CD4-positive, alpha-beta memory T cell (primary cell): ENCODE measurements at regions not wholly inside any gene's neighbourhood (a gene's known extent, or its start where the extent isn't known, plus 50 kb on each side); places are given as distances from the start of the nearest gene placed in this dataset.
"Not testable (repeated sequence)": the region's sequence is repeated elsewhere in the genome, so short reads cannot be mapped to it uniquely, and the experiment has no call there.

Experiments
- CTCF ChIA-PET: fragments of 350-600 bp; sonication (Branson Sonifier 250); formaldehyde crosslinking; loops from one replicate; lab custom pipeline; 2021; ENCODE audit warnings: inconsistent platforms; ENCODE audit not compliant: partially characterized antibody; lab: Charles Lee
- POLR2A ChIA-PET: fragments of 350-600 bp; sonication (Branson Sonifier 250); formaldehyde crosslinking; loops from one replicate; lab custom pipeline; 2021; ENCODE audit not compliant: partially characterized antibody; lab: Charles Lee
- DNase-seq, 5 donors: peaks; one replicate each; pipeline versions ENCODE4 v3.0.0 to v3.0.0-alpha.2; 2020 to 2022; ENCODE audit warnings: mixed read lengths in 1 of 5
- H3K27ac ChIP-seq: one replicate; pipeline ENCODE4 v1.7.0; 2013; ENCODE audit warnings: low read depth, low read length
- H3K27me3 ChIP-seq: 2 replicates; pipeline ENCODE4 v1.7.0; 2013; ENCODE audit warnings: mild to moderate bottlenecking, low read length, moderate library complexity; ENCODE audit not compliant: insufficient read depth
- H3K36me3 ChIP-seq: 2 replicates; pipeline ENCODE4 v1.7.0; 2013; ENCODE audit warnings: mild to moderate bottlenecking, low read length, moderate library complexity; ENCODE audit not compliant: insufficient read depth
- H3K4me1 ChIP-seq: 2 replicates; pipeline ENCODE4 v1.7.0; 2013; ENCODE audit warnings: mild to moderate bottlenecking, low read length, moderate library complexity; ENCODE audit not compliant: insufficient read depth
- H3K4me3 ChIP-seq, 2 donors: one replicate each; pipeline ENCODE4 v1.7.0; 2013; ENCODE audit warnings: low read length in 2 of 2, mild to moderate bottlenecking in 1 of 2
- H3K9me3 ChIP-seq, 2 donors: one replicate each; pipeline ENCODE4 v1.7.0; 2013; ENCODE audit warnings: low read length in 2 of 2, control low read depth in 1 of 2; ENCODE audit not compliant: control insufficient read depth in 1 of 2
- H3K27ac Mint-ChIP-seq, 7 donors: one replicate each; pipeline ENCODE4 v1.8.0; 2020 to 2021; ENCODE audit warnings: mixed read lengths in 7 of 7, mild to moderate bottlenecking in 6 of 7, inconsistent platforms in 3 of 7, moderate library complexity in 3 of 7
- H3K27me3 Mint-ChIP-seq, 2 donors: one replicate each; pipeline ENCODE4 v1.8.0; 2020 to 2021; ENCODE audit warnings: mixed read lengths in 2 of 2
- H3K36me3 Mint-ChIP-seq, 2 donors: one replicate each; pipeline ENCODE4 v1.8.0; 2020 to 2021; ENCODE audit warnings: mixed read lengths in 2 of 2, inconsistent platforms in 1 of 2, mild to moderate bottlenecking in 1 of 2
- H3K4me1 Mint-ChIP-seq, 4 donors: one replicate each; pipeline ENCODE4 v1.8.0; 2020 to 2021; ENCODE audit warnings: mixed read lengths in 4 of 4, mild to moderate bottlenecking in 1 of 4
- H3K4me3 Mint-ChIP-seq, 8 donors: one replicate each; pipeline ENCODE4 v1.8.0; 2020 to 2021; ENCODE audit warnings: mixed read lengths in 8 of 8, mild to moderate bottlenecking in 7 of 8, moderate library complexity in 6 of 8, inconsistent platforms in 3 of 8
- H3K9me3 Mint-ChIP-seq, 8 donors: one replicate each; pipeline ENCODE4 v1.8.0; 2020 to 2021; ENCODE audit warnings: mixed read lengths in 8 of 8, mild to moderate bottlenecking in 5 of 8, inconsistent platforms in 3 of 8, moderate library complexity in 1 of 8
- intact Hi-C: fragments of 100-400 bp; cut with micrococcal nuclease; formaldehyde crosslinking; loops from one replicate; pipeline ENCODE4 v1.15.1; 2023

DNA sequence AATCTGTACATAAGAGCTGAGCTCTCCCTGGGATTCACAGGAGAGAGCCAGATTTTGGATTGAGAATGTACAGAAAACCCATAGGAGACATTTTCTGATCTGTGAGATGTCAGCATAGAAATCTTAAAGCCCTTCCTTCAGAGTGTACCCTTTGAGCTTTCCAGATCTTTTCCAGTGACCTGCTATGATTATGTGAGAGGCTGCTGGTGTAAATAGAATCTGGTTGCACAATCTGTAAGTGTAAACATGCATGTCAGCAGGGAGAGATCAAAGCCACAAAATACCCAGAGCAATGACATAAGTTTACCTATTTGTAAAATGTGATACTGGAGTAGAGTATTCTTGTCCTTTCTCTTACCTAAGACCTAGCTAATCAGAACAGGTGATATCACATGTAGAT lies 471.9 kb downstream of the FOXD4L5 start:
- H3K4me1 Mint-ChIP-seq, POLR2A ChIA-PET, H3K36me3 ChIP-seq, DNase-seq, H3K27me3 ChIP-seq, H3K9me3 Mint-ChIP-seq, H3K4me3 ChIP-seq, H3K4me1 ChIP-seq, H3K4me3 Mint-ChIP-seq, H3K9me3 ChIP-seq, H3K36me3 Mint-ChIP-seq, H3K27ac Mint-ChIP-seq, CTCF ChIA-PET, H3K27ac ChIP-seq, H3K27me3 Mint-ChIP-seq, intact Hi-C loops: not testable (repeated sequence)

DNA sequence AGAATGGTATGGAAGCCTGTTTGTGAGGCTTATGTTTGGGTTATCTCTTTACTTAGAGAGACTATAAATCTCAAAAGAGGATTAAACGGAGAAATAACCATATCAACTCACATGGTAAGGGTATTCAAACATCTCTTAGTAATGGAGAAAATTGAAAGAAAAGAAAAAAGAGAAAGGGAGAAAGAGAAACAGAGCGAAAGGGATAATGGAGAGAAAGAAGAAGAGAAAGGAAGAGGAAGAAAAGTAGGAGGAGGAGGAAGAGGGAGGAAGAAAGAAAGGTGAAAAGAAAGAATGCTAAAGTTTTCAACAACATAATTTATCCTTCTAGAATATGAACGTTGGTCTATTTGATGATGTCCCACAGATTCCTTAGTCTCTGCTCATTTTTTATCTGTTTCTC lies 506.3 kb downstream of the FOXD4L5 start:
- H3K27me3 Mint-ChIP-seq, H3K27ac ChIP-seq, H3K4me1 Mint-ChIP-seq, H3K27ac Mint-ChIP-seq, H3K9me3 Mint-ChIP-seq, H3K4me1 ChIP-seq, DNase-seq, H3K4me3 ChIP-seq, intact Hi-C loops, POLR2A ChIA-PET, CTCF ChIA-PET, H3K9me3 ChIP-seq, H3K27me3 ChIP-seq, H3K4me3 Mint-ChIP-seq, H3K36me3 ChIP-seq, H3K36me3 Mint-ChIP-seq: not testable (repeated sequence)

DNA sequence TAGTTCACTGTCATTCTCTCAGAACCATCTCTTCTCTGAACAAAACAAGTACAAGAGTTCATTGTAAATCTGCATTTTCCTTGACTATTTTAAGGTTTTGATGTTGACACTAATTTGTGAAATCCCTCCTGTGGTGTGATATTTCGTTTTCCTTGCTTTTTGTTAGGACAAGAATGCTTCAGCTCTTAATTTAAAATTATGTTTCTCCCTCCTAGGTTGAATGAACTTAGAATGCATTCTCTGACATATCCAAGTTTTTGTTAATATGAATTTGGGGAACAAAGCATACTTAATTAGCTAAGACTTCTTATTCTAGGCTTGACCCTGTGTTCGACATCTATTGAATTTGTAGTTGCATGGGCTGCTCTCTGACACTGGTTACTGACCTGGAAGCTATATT lies 508.7 kb downstream of the FOXD4L5 start:
- H3K27me3 Mint-ChIP-seq, DNase-seq, H3K4me1 Mint-ChIP-seq, H3K4me1 ChIP-seq, H3K4me3 ChIP-seq, H3K36me3 ChIP-seq, H3K27ac ChIP-seq, H3K4me3 Mint-ChIP-seq, CTCF ChIA-PET, H3K36me3 Mint-ChIP-seq, H3K27me3 ChIP-seq, intact Hi-C loops, H3K9me3 ChIP-seq, H3K27ac Mint-ChIP-seq, POLR2A ChIA-PET, H3K9me3 Mint-ChIP-seq: not testable (repeated sequence)

DNA sequence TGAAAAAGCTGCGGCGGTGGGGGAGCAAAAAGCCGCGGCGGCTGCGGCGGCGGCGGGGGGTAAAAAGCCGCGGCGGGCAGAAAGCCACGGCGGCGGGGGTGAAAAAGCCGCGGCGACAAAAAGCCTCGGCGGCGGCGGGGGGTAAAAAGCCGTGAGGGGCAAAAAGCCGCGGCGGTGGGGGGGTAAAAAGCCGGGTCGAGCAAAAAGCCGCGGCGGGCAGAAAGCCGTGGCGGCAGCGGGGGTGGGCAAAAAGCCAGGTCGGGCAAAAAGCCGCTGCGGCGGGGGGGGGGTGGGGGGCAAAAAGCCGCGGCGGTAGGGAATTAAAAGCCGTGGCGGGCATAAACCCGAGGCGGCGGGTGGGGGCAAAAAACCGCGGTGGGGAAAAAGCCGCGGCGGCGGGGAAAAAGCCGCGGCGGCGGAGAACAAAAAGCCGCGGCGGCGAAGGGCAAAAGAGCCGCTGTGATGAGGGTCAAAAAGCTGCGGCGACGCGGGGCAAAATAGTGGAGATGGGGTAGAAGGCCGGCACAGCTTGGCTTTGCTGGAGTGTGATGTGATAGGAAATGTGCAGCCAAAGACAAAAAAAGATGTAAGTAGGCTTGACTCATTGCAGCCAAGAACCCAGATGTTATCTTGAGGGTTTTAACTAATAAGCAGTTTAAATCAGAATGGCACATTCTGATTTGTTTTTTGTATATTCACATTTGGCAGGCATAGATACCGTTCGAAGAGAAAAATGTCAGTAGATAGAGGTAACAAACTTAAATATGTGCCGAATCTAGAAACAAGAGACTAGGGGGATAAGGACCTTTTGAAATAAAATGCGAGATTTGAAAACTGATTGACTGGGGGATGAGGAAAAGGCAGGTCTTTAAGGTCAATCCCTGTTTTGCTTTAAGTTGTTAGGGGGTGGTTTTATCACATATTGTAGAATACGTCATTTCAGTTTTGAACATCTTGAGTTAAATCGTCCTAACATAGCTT lies 509.9 kb downstream of the FOXD4L5 start:
- H3K9me3 Mint-ChIP-seq, H3K4me1 ChIP-seq, H3K4me3 ChIP-seq, H3K27ac ChIP-seq, intact Hi-C loops, H3K9me3 ChIP-seq, H3K4me1 Mint-ChIP-seq, H3K36me3 ChIP-seq, H3K27ac Mint-ChIP-seq, H3K27me3 ChIP-seq, POLR2A ChIA-PET, CTCF ChIA-PET, H3K27me3 Mint-ChIP-seq, H3K36me3 Mint-ChIP-seq: not testable (repeated sequence)
- peak overlapping the region in 2 of 8 donors; percentile 17 to 29 for H3K4me3 Mint-ChIP-seq
- DNase-seq, result peak in 1 of 5 donors; percentile 19

DNA sequence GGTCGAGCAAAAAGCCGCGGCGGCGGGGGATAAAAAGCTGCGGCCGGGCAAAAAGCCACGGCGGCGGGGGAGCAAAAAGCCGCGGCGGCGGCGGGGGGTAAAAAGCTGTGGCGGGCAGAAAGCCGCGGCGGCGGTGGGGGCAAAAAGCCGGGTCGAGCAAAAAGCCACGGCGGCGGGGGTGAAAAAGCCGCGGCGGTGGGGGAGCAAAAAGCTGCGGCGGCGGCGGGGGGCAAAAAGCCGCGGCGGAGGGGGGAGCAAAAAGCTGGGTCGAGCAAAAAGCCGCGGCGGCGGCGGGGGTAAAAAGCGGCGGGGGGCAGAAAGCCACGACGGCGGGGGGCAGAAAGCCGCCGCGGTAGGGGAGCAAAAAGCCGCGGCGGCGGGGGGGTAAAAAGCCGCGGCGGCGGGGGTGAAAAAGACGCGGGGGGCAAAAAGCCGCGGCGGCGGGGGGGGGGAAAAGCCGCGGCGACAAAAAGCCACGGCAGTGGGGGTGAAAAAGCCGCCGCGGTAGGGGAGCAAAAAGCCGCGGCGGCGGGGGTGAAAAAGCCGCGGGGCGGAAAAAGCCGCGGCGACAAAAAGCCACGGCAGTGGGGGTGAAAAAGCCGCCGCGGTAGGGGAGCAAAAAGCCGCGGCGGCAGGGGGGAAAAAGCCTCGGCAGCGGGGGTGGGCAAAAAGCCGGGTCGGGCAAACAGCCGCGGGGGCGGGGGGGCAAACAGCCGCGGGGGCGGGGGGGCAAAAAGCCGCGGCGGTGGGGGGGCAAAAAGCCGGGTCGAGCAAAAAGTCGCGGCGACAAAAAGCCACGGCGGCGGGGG lies 510.8 kb downstream of the FOXD4L5 start:
- POLR2A ChIA-PET, intact Hi-C loops, H3K4me1 ChIP-seq, H3K27me3 Mint-ChIP-seq, H3K9me3 ChIP-seq, H3K4me3 Mint-ChIP-seq, H3K9me3 Mint-ChIP-seq, H3K27ac ChIP-seq, H3K36me3 ChIP-seq, H3K36me3 Mint-ChIP-seq, DNase-seq, H3K4me1 Mint-ChIP-seq, CTCF ChIA-PET, H3K27me3 ChIP-seq, H3K4me3 ChIP-seq, H3K27ac Mint-ChIP-seq: not testable (repeated sequence)

DNA sequence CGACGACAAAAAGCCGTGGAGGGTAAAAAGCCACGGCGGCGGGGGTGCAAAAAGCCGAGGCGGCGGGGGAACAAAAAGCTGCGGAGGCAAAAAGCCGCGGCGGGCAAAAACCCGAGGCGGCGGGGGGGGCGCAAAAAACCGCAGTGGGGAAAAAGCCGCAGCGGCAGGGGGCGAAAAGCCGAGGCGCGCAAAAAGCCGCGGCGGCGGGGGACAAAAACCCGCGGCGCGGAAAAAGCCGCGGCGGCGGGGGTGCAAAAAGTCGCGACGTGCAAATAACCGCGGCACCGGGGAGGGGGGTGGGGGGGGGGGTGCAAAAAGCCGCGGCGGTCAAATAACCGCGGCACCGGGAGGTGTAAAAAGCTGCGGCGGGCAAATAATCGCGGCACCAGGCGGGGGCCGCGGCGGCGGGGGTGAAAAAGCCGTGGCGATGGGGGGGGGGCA lies 511.5 kb downstream of the FOXD4L5 start:
- CTCF ChIA-PET, result no interaction called here

DNA sequence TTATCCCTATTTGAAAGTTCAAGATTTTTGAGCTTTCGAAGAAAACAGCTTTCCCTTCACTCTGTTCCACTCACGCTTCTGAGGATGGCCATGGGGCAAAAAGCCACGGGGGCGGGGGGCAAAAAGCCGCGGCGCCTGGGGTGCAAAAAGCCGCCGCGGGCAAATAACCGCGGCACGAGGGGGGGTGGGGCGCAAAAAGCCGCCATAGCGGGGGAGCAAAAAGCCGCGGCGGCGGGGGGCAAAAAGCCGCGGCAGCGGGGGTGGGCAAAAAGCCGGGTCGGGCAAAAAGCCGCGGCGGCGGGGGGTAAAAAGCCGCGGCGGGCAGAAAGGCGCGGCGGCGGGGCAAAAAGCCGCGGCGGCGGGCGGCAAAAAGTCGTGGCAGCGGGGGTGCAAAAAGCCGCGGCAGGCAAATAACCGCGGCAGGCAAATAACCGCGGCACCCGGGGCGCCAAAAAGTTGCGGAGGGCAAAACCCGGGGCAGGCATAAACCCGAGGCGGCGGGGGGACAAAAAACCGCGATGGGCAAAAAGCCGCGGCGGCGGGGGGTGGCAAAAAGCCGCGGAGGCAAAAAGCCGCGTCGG lies 512.2 kb downstream of the FOXD4L5 start:
- H3K27me3 ChIP-seq, H3K27me3 Mint-ChIP-seq, H3K4me3 ChIP-seq, H3K9me3 Mint-ChIP-seq, H3K27ac ChIP-seq, H3K4me1 ChIP-seq, H3K36me3 Mint-ChIP-seq, CTCF ChIA-PET, intact Hi-C loops, H3K27ac Mint-ChIP-seq, DNase-seq, POLR2A ChIA-PET, H3K4me1 Mint-ChIP-seq, H3K4me3 Mint-ChIP-seq, H3K36me3 ChIP-seq, H3K9me3 ChIP-seq: not testable (repeated sequence)

More for the DNA sequence above, 511.5 kb downstream of the FOXD4L5 start:
- POLR2A ChIA-PET, result no interaction called here
- peak in 1 of 5 donors; percentile 5 for DNase-seq
- no peaks in the 10 kb centered on the region for H3K36me3 ChIP-seq
- no peaks in the 10 kb centered on the region for H3K9me3 ChIP-seq
- Mint-ChIP-seq H3K27me3 (peaks cover 3 to 4% of the 10 kb centered on the region in 2 donors), H3K36me3 (no peaks in the 10 kb centered on the region), H3K4me3 (no peak overlapping the region), H3K27ac (no peak overlapping the region), H3K4me1 (peaks cover 0 to 2% (median 0%) of the 10 kb centered on the region in 4 donors), H3K9me3 (no peaks in the 10 kb centered on the region)
- H3K4me1 ChIP-seq, result no peaks in the 10 kb centered on the region
- intact Hi-C loops, result no loop called here
- no peak overlapping the region for H3K4me3 ChIP-seq
- H3K27me3 ChIP-seq, result no peaks in the 10 kb centered on the region
- no peak overlapping the region for H3K27ac ChIP-seq
